WTC11 (cell line): ENCODE measurements at regions not wholly inside any gene's neighbourhood (a gene's known extent, or its start where the extent isn't known, plus 50 kb on each side); places are given as distances from the start of the nearest gene placed in this dataset.
A peak's percentile ranks its signal among the peaks of the same experiment; 100 is the strongest.

Experiments
- ATAC-seq: fragments of 200-7000 bp; cut with Tn5 transposase; 2 replicates; pipeline ENCODE4 v1.10.0; 2021; ENCODE audit warnings: mild to moderate bottlenecking, moderate library complexity
- CTCF ChIA-PET: fragments of 300-600 bp; sonication (Branson Sonifier 250); formaldehyde crosslinking; loops from one replicate; lab custom pipeline; 2021; ENCODE audit warnings: antibody characterized with exemption; lab: Charles Lee
- POLR2A ChIA-PET: fragments of 350-600 bp; sonication (Branson Sonifier 250); formaldehyde crosslinking; loops from one replicate; lab custom pipeline; 2021; ENCODE audit warnings: antibody characterized with exemption; lab: Charles Lee
- DNase-seq: peaks from one replicate; pipeline ENCODE4 v3.0.0; 2021; ENCODE audit warnings: low spot score
- H3K27ac Mint-ChIP-seq: 2 replicates; pipeline ENCODE4 v1.8.0; 2021; ENCODE audit warnings: mixed read lengths
- H3K27me3 Mint-ChIP-seq: 2 replicates; pipeline ENCODE4 v1.8.0; 2021; ENCODE audit warnings: low read depth, mild to moderate bottlenecking, moderate library complexity, mixed read lengths
- H3K36me3 Mint-ChIP-seq: 2 replicates; pipeline ENCODE4 v1.8.0; 2021; ENCODE audit warnings: mixed read lengths
- H3K4me1 Mint-ChIP-seq: 2 replicates; pipeline ENCODE4 v1.8.0; 2022; ENCODE audit warnings: mixed read lengths
- H3K4me3 Mint-ChIP-seq: 2 replicates; pipeline ENCODE4 v1.8.0; 2021; ENCODE audit warnings: mild to moderate bottlenecking, moderate library complexity, mixed read lengths
- H3K9me3 Mint-ChIP-seq: 2 replicates; pipeline ENCODE4 v1.8.0; 2021; ENCODE audit warnings: mixed read lengths
- CBFB ChIP-seq: sonication (generic); formaldehyde crosslinking; IDR thresholded peaks from 2 replicates; pipeline ENCODE4 v1.8.1; 2022; ENCODE audit warnings: mild to moderate bottlenecking, low read depth, missing genetic modification reagents
- CTCF ChIP-seq: fragments of 200-600 bp; IDR thresholded peaks from 2 replicates; pipeline ENCODE4 v1.8.0; 2022; ENCODE audit warnings: antibody characterized with exemption
- ERG ChIP-seq: fragments of 250-450 bp; sonication (Bioruptor Pico); IDR thresholded peaks from 2 replicates; pipeline ENCODE4 v1.8.0; 2021; ENCODE audit warnings: mild to moderate bottlenecking
- FOXP1 ChIP-seq: sonication (generic); formaldehyde crosslinking; IDR thresholded peaks from 2 replicates; pipeline ENCODE4 v1.8.0; 2022; ENCODE audit warnings: missing genetic modification reagents, mild to moderate bottlenecking, moderate library complexity, borderline replicate concordance
- GRHL2 ChIP-seq: fragments of 250-450 bp; sonication (Bioruptor Pico); IDR thresholded peaks from 2 replicates; pipeline ENCODE4 v1.8.0; 2022; ENCODE audit warnings: mild to moderate bottlenecking, moderate library complexity; ENCODE audit not compliant: insufficient replicate concordance, severe bottlenecking
- GTF2I ChIP-seq: fragments of 250-450 bp; sonication (Bioruptor Pico); conservative IDR thresholded peaks from 2 replicates; pipeline ENCODE4 v1.4.0; 2021; ENCODE audit warnings: mild to moderate bottlenecking
- IRF2 ChIP-seq: sonication (generic); formaldehyde crosslinking; IDR thresholded peaks from 2 replicates; pipeline ENCODE4 v1.8.0; 2022; ENCODE audit warnings: low read depth, missing genetic modification reagents, borderline replicate concordance
- NR3C1 ChIP-seq: sonication (generic); formaldehyde crosslinking; conservative IDR thresholded peaks from 2 replicates; pipeline ENCODE4 v1.8.1; 2023; ENCODE audit warnings: low read depth, mild to moderate bottlenecking, missing genetic modification reagents
- SMAD3 ChIP-seq: sonication (generic); formaldehyde crosslinking; IDR thresholded peaks from 2 replicates; pipeline ENCODE4 v1.8.0; 2022; ENCODE audit warnings: missing genetic modification reagents, mild to moderate bottlenecking, borderline replicate concordance
- SOX15 ChIP-seq: fragments of 250-450 bp; sonication (Bioruptor Pico); IDR thresholded peaks from 2 replicates; pipeline ENCODE4 v1.9.0; 2021; ENCODE audit warnings: mild to moderate bottlenecking
- TCF7 ChIP-seq: sonication (generic); formaldehyde crosslinking; IDR thresholded peaks from 2 replicates; pipeline ENCODE4 v1.8.0; 2022; ENCODE audit warnings: mild to moderate bottlenecking, low read depth, missing genetic modification reagents, moderate library complexity
- USF1 ChIP-seq: sonication (generic); formaldehyde crosslinking; IDR thresholded peaks from 2 replicates; pipeline ENCODE4 v1.8.0; 2022; ENCODE audit warnings: mild to moderate bottlenecking, missing genetic modification reagents
- USF2 ChIP-seq: sonication (generic); formaldehyde crosslinking; IDR thresholded peaks from 2 replicates; pipeline ENCODE4 v1.8.1; 2023; ENCODE audit warnings: mild to moderate bottlenecking, missing genetic modification reagents, moderate library complexity
- ZNF263 ChIP-seq: sonication (generic); formaldehyde crosslinking; IDR thresholded peaks from 2 replicates; pipeline ENCODE4 v1.8.1; 2022; ENCODE audit warnings: low read depth, mild to moderate bottlenecking, moderate library complexity, missing genetic modification reagents
- ZNF281 ChIP-seq: sonication (generic); formaldehyde crosslinking; IDR thresholded peaks from 2 replicates; pipeline ENCODE4 v1.8.0; 2023; ENCODE audit warnings: mild to moderate bottlenecking, missing genetic modification reagents
- ZNF396 ChIP-seq: fragments of 250-450 bp; sonication (Bioruptor Pico); IDR thresholded peaks from 2 replicates; pipeline ENCODE4 v1.8.0; 2021; ENCODE audit warnings: mild to moderate bottlenecking, moderate library complexity, borderline replicate concordance
- ZNF416 ChIP-seq: fragments of 250-450 bp; sonication (Bioruptor Pico); IDR thresholded peaks from 2 replicates; pipeline ENCODE4 v1.9.0; 2021; ENCODE audit warnings: mild to moderate bottlenecking, inconsistent platforms
- ZSCAN18 ChIP-seq: fragments of 250-450 bp; sonication (Bioruptor Pico); IDR thresholded peaks from 2 replicates; pipeline ENCODE4 v2.1.2; 2022; ENCODE audit warnings: mild to moderate bottlenecking, moderate library complexity

GRCh38 chr15:35306361-35306981 lies 221.4 kb upstream of the NANOGP8 start:
- Mint-ChIP-seq H3K4me1 (peaks cover 15% of the 10 kb centered on the region), H3K36me3 (no peaks in the 10 kb centered on the region), H3K27ac (no peak overlapping the region), H3K9me3 (no peaks in the 10 kb centered on the region), H3K27me3 (no peaks in the 10 kb centered on the region), H3K4me3 (no peak overlapping the region)
- peak; percentile 56; the same call in 1 of the 2 replicates for ATAC-seq
- CTCF ChIA-PET = interaction anchor here (1.4 kb wide), 1 partner anchor 18 kb away, joined by 3 read pairs; no protein-coding TSS in a partner anchor
- TF ChIP-seq CBFB (CRISPR knock-in tag) = no peak
- TF ChIP-seq USF2 (CRISPR knock-in tag) = peak; percentile 71; the same call in 1 of the 2 replicates
- POLR2A ChIA-PET = no interaction called here
- DNase-seq = no peak

- no peak for TF ChIP-seq NR3C1 (CRISPR knock-in tag)
- no peak for TF ChIP-seq TCF7 (CRISPR knock-in tag)
- TF ChIP-seq GTF2I = no peak
- no peak for TF ChIP-seq IRF2 (CRISPR knock-in tag)
- Mint-ChIP-seq H3K4me1 (peaks cover 15% of the 10 kb centered on the region), H3K27me3 (no peaks in the 10 kb centered on the region), H3K27ac (no peak overlapping the region), H3K9me3 (no peaks in the 10 kb centered on the region), H3K4me3 (no peak overlapping the region), H3K36me3 (no peaks in the 10 kb centered on the region)
- no peak for ATAC-seq
- POLR2A ChIA-PET = interaction anchor here (0.6 kb wide), 2 partner anchors 10 to 560 kb away, joined by 3 read pairs; no protein-coding TSS in a partner anchor
- CTCF ChIA-PET = interaction anchor here (0.9 to 1.4 kb wide), 2 partner anchors 17 to 138 kb away, joined by 3 to 4 read pairs; no protein-coding TSS in a partner anchor
- DNase-seq = no peak
Measured at GRCh38 chr15:35305946-35306345, 220.9 kb upstream of the NANOGP8 start.

- Mint-ChIP-seq H3K27me3 (no peaks in the 10 kb centered on the region), H3K4me3 (no peak overlapping the region), H3K4me1 (peaks cover 15% of the 10 kb centered on the region), H3K9me3 (no peaks in the 10 kb centered on the region), H3K36me3 (no peaks in the 10 kb centered on the region), H3K27ac (no peak overlapping the region)
- CTCF ChIA-PET = interaction anchor here (0.9 kb wide), 1 partner anchor 139 kb away, joined by 4 read pairs; no protein-coding TSS in a partner anchor
- no peak for DNase-seq
- POLR2A ChIA-PET = no interaction called here
- ATAC-seq = no peak
- TF ChIP-seq ZNF263 (CRISPR knock-in tag) (no peak), TCF7 (CRISPR knock-in tag) (no peak), CTCF (no peak), FOXP1 (CRISPR knock-in tag) (no peak), USF1 (CRISPR knock-in tag) (no peak), SMAD3 (no peak), ZNF281 (CRISPR knock-in tag) (no peak), ZSCAN18 (CRISPR knock-in tag) (no peak), ERG (CRISPR knock-in tag) (no peak), GRHL2 (no peak), SOX15 (CRISPR knock-in tag) (no peak), ZNF416 (CRISPR knock-in tag) (no peak), ZNF396 (CRISPR knock-in tag) (no peak), IRF2 (CRISPR knock-in tag) (no peak)
Measured at GRCh38 chr15:35305031-35305550, 220.0 kb upstream of the NANOGP8 start.
